K562 (cell line): ENCODE measurements at regions not wholly inside any gene's neighbourhood (a gene's known extent, or its start where the extent isn't known, plus 50 kb on each side); places are given as distances from the start of the nearest gene placed in this dataset.

Experiments used
- CBFA2T2 ChIP-seq: fragments of 450-650 bp; conservative IDR thresholded peaks from 2 replicates; pipeline ENCODE4 v1.6.1; 2017; ENCODE audit warnings: mild to moderate bottlenecking
- KAT8 ChIP-seq: fragments of 450-650 bp; IDR thresholded peaks from 2 replicates; pipeline ENCODE4 v1.6.1; 2016; ENCODE audit warnings: low read depth, mild to moderate bottlenecking
- MAX ChIP-seq: sonication (generic); formaldehyde crosslinking; IDR thresholded peaks from 2 replicates; pipeline ENCODE4 v1.9.0; 2022; ENCODE audit warnings: mild to moderate bottlenecking, missing genetic modification reagents
- ZZZ3 ChIP-seq: fragments of 450-650 bp; IDR thresholded peaks from 2 replicates; pipeline ENCODE4 v1.6.1; 2016; ENCODE audit warnings: antibody characterized with exemption, mild to moderate bottlenecking, moderate library complexity
- TF ChIP-seq, protein P1 (sequence below), 3 experiments: IDR thresholded peaks in 2 of 3; conservative IDR thresholded peaks in 1 of 3; 2 replicates each; pipeline ENCODE4 v1.5.1; 2011 to 2012; ENCODE audit warnings: low read length in 3 of 3, mild to moderate bottlenecking in 3 of 3, control low read depth in 2 of 3, improper control_type of control experiment in 1 of 3, inconsistent platforms in 1 of 3, low read depth in 1 of 3, mixed read lengths in 1 of 3, moderate library complexity in 1 of 3; ENCODE audit not compliant: insufficient read depth in 2 of 3
- TF ChIP-seq, protein P2 (sequence below), 2 experiments: fragments of 450-650 bp in 1 of 2; sonication (generic) in 1 of 2; formaldehyde crosslinking in 1 of 2; IDR thresholded peaks in 1 of 2; conservative IDR thresholded peaks in 1 of 2; 2 replicates each; pipeline versions ENCODE4 v1.6.1 to v1.8.1; 2016 to 2023; ENCODE audit warnings: mild to moderate bottlenecking in 2 of 2, moderate library complexity in 2 of 2, inconsistent platforms in 1 of 2, missing genetic modification reagents in 1 of 2

DNA sequence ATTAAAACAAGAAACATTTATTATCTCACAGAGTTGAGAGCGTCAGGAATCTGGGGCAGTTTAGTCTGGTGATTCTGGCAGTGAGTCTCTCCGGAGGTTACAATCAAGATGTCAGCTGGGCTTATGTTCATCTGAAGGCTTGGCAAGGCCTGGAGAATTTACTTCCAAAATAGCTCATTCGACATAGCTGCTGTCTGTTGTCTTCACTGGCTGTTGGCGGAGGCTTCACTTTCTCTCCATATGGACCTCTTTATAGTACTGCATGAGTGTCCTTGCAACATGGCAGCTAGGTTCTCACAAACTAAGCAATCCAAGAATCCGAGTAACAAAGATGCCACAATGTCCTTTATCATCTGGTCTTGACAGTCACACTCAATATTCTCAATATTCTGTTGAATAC lies 70.2 kb upstream of the ADGRL3 start:
- no peak for TF ChIP-seq CBFA2T2
- no peak for TF ChIP-seq KAT8
- TF ChIP-seq, protein P1, sequence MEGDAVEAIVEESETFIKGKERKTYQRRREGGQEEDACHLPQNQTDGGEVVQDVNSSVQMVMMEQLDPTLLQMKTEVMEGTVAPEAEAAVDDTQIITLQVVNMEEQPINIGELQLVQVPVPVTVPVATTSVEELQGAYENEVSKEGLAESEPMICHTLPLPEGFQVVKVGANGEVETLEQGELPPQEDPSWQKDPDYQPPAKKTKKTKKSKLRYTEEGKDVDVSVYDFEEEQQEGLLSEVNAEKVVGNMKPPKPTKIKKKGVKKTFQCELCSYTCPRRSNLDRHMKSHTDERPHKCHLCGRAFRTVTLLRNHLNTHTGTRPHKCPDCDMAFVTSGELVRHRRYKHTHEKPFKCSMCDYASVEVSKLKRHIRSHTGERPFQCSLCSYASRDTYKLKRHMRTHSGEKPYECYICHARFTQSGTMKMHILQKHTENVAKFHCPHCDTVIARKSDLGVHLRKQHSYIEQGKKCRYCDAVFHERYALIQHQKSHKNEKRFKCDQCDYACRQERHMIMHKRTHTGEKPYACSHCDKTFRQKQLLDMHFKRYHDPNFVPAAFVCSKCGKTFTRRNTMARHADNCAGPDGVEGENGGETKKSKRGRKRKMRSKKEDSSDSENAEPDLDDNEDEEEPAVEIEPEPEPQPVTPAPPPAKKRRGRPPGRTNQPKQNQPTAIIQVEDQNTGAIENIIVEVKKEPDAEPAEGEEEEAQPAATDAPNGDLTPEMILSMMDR (IDR thresholded peaks at IDR 0.05 in 2 of 3, conservative IDR thresholded peaks at IDR 0.05 in 1 of 3; ENCODE audit: insufficient read depth in 2 of 3, low read depth in 1 of 3, low read length in 3 of 3), result no peak
- TF ChIP-seq, protein P2, sequence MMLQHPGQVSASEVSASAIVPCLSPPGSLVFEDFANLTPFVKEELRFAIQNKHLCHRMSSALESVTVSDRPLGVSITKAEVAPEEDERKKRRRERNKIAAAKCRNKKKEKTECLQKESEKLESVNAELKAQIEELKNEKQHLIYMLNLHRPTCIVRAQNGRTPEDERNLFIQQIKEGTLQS (IDR thresholded peaks at IDR 0.05), result no peak
- TF ChIP-seq, protein P2 (CRISPR knock-in tag; conservative IDR thresholded peaks at IDR 0.05), result no peak
- TF ChIP-seq ZZZ3, result no peak
- no peak for TF ChIP-seq MAX (CRISPR knock-in tag)
